ENCODE measurements at regions not wholly inside any gene's neighbourhood (a gene's known extent, or its start where the extent isn't known, plus 50 kb on each side); places are given as distances from the start of the nearest gene placed in this dataset.

GRCh38 chr5:4384649-4385048, 755.5 kb upstream of the ADAMTS16 start:
- TF ChIP-seq POLR2A (IDR thresholded peaks at IDR 0.05) (no peak), POLR2AphosphoS5 (IDR thresholded peaks at IDR 0.05; ENCODE audit: insufficient read depth in 1 of 2, low read depth in 1 of 2) (no peak)
- TF ChIP-seq, protein P1, sequence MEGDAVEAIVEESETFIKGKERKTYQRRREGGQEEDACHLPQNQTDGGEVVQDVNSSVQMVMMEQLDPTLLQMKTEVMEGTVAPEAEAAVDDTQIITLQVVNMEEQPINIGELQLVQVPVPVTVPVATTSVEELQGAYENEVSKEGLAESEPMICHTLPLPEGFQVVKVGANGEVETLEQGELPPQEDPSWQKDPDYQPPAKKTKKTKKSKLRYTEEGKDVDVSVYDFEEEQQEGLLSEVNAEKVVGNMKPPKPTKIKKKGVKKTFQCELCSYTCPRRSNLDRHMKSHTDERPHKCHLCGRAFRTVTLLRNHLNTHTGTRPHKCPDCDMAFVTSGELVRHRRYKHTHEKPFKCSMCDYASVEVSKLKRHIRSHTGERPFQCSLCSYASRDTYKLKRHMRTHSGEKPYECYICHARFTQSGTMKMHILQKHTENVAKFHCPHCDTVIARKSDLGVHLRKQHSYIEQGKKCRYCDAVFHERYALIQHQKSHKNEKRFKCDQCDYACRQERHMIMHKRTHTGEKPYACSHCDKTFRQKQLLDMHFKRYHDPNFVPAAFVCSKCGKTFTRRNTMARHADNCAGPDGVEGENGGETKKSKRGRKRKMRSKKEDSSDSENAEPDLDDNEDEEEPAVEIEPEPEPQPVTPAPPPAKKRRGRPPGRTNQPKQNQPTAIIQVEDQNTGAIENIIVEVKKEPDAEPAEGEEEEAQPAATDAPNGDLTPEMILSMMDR (IDR thresholded peaks at IDR 0.05) = no peak
